Fibroblast of pulmonary artery (primary cell): ENCODE measurements at regions not wholly inside any gene's neighbourhood (a gene's known extent, or its start where the extent isn't known, plus 50 kb on each side); places are given as distances from the start of the nearest gene placed in this dataset.

Experiments
- DNase-seq: peaks from one replicate; pipeline ENCODE4 v3.0.0-alpha.2; 2010; ENCODE audit warnings: low read depth
- H3K4me3 ChIP-seq: replicated peaks from 2 replicates; pipeline ENCODE4 v1.5.1; 2011; ENCODE audit warnings: low read depth, mild to moderate bottlenecking, control low read depth, low read length, moderate library complexity
- TF ChIP-seq, protein P1 (sequence below): IDR thresholded peaks from 2 replicates; pipeline ENCODE4 v1.5.1; 2011; ENCODE audit warnings: mild to moderate bottlenecking, control low read depth, low read length, inconsistent platforms; ENCODE audit errors: missing control alignments

DNA sequence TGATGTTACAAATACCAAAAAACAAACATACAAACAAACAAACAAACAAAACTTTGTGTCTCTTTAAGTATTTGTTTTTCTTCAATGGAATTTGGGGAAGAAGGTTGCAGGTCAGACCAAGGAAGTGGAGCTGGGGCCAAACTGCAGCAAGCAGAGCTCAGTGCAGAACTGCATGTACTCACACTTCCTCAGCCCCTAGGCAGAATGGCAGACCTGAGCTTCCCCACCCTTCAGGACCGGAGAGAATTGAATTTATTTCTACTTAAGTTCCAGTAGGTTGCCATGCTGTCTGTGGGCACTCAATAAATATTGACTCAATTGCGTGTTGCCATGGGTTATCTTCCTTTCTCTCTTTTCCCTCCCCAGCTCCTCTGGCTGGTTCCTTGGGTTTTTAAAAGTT is 173.6 kb downstream of the PTGER3 start:
- no peak for DNase-seq
- no peak overlapping the region for H3K4me3 ChIP-seq
- TF ChIP-seq, protein P1, sequence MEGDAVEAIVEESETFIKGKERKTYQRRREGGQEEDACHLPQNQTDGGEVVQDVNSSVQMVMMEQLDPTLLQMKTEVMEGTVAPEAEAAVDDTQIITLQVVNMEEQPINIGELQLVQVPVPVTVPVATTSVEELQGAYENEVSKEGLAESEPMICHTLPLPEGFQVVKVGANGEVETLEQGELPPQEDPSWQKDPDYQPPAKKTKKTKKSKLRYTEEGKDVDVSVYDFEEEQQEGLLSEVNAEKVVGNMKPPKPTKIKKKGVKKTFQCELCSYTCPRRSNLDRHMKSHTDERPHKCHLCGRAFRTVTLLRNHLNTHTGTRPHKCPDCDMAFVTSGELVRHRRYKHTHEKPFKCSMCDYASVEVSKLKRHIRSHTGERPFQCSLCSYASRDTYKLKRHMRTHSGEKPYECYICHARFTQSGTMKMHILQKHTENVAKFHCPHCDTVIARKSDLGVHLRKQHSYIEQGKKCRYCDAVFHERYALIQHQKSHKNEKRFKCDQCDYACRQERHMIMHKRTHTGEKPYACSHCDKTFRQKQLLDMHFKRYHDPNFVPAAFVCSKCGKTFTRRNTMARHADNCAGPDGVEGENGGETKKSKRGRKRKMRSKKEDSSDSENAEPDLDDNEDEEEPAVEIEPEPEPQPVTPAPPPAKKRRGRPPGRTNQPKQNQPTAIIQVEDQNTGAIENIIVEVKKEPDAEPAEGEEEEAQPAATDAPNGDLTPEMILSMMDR = no peak

DNA sequence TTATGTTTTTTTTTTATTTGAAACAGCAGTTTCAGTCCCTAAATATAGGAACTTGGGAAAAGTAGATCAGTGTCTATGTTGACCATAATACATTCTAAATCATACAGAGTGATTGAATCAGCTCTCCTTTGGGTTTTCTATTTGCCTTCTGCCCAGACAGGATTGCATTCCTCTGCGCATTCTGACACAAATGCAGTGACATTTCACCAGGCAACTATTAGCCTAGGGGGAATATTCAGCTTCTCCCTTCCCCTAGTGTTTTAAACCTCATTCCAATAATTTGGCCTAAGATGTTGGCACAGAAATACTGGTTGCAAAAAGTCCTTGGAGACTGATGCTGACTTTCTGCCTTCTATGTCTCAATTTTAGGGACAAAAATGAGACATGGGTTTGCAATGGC is 172.8 kb downstream of the PTGER3 start:
- DNase-seq = no peak
- TF ChIP-seq, protein P1 = no peak
- no peak overlapping the region for H3K4me3 ChIP-seq

DNA sequence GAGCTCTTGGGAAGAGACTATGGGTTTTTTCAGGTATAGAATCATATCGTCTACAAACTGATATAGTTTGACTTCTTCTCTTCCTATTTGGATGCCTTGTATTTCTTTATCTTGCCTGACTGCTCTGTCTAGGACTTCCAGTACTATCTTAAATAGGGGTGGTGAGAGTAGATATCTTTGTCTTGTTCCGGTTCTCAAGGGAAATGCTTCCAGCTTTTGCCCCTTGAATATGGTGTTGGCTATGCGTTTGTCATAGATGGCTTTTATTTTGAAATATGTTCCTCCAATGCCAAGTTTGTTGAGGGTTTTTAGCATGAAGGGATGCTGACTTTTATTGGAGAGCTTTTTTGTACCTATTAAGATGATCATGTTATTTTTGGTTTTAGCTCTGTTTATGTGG is 170.3 kb downstream of the PTGER3 start:
- TF ChIP-seq, protein P1 = no peak
- H3K4me3 ChIP-seq = no peak overlapping the region
- no peak for DNase-seq

DNA sequence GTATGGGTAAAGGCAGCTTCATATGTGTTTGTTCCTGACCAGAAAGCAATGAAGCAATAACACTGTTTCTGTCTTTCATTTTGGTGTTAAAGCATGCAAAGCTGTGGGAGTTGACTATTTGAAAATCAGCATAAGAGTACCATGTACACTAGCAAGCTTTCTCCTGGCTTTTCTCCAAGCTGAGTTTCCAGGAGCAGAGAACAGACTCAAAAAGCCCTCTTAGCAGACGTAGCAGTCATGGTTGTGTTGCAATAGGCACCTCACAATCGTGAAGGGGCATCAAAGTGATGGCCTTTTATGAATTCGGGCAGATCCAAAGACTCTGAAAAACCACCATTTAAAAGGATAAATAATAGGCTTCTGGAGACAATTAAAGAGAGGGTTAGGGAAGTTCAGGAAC is 159.7 kb downstream of the PTGER3 start:
- TF ChIP-seq, protein P1 = no peak
- DNase-seq = no peak
- no peak overlapping the region for H3K4me3 ChIP-seq

DNA sequence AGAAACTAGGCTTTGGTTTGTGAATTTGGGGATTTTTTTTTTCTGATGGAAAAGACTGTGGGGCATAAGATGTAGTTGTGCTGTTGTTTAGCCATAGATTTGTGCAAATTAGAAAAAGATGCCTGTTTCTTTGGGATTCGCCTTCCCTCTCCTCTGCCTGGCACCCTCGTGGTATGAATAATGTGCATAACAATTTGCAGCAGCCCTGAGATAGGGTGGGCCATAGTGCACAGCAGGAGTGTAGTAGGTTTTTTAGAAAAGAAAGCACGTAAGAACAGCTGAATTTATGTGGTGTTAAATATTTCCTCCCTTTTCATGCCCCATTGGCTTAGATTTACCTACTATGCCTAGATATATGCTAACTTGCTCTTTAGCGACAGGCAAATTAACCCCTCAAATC is 158.9 kb downstream of the PTGER3 start:
- no peak overlapping the region for H3K4me3 ChIP-seq
- DNase-seq = no peak
- TF ChIP-seq, protein P1 = no peak

DNA sequence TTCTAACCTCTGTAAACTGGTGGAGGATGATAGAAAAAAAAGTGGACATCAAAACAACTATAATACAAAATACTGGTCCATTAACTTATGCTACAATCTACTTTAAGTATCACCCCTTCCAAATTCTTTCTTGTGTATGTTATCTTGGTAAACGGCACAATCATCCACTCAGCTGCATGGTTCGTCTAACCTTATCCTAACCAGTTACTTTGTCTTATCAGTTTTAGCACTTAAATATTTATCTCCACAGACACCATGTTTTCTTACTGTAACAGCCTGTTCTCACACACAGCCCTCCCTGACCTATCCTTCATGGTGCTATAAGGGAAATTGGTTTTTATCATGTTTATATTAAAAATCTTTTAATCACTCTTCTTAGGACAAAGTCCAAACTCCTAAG is 157.2 kb downstream of the PTGER3 start:
- no peak overlapping the region for H3K4me3 ChIP-seq
- no peak for DNase-seq
- TF ChIP-seq, protein P1 = no peak

DNA sequence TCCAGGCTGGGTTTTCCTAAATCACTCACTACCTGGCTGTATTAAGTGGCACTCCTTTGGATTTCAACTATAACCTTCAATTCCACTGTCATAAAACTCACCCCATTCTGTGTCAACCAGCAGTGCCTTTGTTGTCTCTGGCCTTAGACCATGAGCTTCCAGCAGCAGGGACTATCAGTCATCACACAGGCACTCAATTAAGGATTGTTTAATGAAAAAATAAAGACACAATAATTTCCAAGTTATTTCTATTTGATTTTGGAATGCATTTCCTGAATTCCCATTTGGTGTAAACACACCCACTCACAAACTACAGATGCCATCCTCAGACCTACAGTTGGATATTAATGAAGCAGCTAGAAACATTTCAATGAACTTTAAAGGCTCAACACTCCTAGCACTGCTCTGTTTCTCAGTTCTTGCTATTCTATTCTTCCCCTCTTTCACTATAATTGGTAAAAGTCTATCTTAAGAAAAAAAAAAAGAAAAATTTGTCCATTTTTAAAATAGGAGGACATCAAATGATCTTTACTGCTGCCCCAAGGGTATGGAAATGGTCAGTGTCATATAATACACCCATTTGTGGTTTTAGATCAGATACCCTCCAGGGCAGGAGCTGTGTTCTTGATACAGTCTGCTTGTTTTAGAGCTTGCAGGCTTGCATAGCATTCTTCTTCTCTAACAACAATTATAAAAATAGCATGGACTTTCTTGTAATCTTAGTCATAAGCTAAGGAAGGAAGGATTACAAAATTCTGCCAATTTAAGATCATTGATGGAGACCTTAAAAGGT is 156.4 kb downstream of the PTGER3 start:
- H3K4me3 ChIP-seq = no peak overlapping the region
- TF ChIP-seq, protein P1 = no peak
- no peak for DNase-seq
